D721Med (cell line): ENCODE measurements at regions not wholly inside any gene's neighbourhood (a gene's known extent, or its start where the extent isn't known, plus 50 kb on each side); places are given as distances from the start of the nearest gene placed in this dataset.
A peak's percentile ranks its signal among the peaks of the same experiment; 100 is the strongest.
"Not testable (repeated sequence)": the region's sequence is repeated elsewhere in the genome, so short reads cannot be mapped to it uniquely, and the experiment has no call there.

Experiments
- DNase-seq: peaks from one replicate; pipeline ENCODE4 v3.0.0; 2011; ENCODE audit warnings: low spot score; ENCODE audit not compliant: insufficient read length
- FAIRE-seq: peaks from 2 replicates; lab custom pipeline; 2011; peaks lifted over from hg19 to GRCh38; lab: Jason Lieb, UNC
- TF ChIP-seq, protein P1 (sequence below): IDR thresholded peaks from 2 replicates; pipeline ENCODE4 v1.5.1; 2012; ENCODE audit warnings: mild to moderate bottlenecking, control low read depth; ENCODE audit not compliant: insufficient read depth; ENCODE audit errors: missing control alignments

DNA sequence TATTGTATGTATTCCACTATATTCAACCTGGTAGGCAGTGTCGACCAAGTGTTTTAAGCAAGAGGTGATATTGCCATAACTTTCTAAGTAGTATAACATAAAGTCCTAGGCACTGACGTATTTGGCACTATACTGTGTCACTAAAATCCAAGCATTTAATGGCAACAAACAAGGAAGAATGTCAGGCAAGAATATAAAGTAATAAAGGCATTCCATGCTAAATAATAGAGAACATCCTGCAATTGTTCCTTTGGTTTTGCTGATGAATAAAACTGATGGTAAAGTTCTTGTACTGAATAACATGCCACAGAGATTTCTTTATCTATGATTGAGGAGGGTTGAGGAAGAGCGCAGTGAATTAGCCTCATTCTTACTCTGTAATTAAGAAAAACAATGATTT is 256.9 kb downstream of the HINT1 start:
- TF ChIP-seq, protein P1, sequence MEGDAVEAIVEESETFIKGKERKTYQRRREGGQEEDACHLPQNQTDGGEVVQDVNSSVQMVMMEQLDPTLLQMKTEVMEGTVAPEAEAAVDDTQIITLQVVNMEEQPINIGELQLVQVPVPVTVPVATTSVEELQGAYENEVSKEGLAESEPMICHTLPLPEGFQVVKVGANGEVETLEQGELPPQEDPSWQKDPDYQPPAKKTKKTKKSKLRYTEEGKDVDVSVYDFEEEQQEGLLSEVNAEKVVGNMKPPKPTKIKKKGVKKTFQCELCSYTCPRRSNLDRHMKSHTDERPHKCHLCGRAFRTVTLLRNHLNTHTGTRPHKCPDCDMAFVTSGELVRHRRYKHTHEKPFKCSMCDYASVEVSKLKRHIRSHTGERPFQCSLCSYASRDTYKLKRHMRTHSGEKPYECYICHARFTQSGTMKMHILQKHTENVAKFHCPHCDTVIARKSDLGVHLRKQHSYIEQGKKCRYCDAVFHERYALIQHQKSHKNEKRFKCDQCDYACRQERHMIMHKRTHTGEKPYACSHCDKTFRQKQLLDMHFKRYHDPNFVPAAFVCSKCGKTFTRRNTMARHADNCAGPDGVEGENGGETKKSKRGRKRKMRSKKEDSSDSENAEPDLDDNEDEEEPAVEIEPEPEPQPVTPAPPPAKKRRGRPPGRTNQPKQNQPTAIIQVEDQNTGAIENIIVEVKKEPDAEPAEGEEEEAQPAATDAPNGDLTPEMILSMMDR = no peak
- FAIRE-seq = no peak

DNA sequence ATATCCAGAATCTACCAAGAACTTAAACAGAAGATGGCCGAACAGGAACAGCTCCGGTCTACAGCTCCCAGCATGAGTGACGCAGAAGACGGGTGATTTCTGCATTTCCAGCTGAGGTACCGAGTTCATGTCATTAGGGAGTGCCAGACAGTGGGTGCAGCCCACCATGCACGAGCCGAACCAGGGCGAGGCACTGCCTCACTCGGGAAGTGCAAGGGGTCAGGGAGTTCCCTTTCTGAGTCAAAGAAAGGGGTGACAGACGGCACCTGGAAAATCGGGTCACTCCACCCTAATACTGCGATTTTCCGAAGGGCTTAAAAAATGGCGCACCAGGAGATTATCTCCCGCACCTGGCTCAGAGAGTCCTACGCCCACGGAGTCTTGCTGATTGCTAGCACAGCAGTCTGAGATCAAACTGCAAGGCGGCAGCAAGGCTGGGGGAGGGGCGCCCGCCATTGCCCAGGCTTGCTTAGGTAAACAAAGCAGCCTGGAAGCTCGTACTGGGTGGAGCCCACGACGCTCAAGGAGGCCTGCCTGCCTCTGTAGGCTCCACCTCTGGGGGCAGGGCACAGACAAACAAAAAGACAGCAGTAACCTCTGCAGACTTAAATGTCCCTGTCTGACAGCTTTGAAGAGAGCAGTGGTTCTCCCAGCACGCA is 267.4 kb downstream of the HINT1 start:
- not testable (repeated sequence) for DNase-seq, FAIRE-seq

More for the DNA sequence above, 256.9 kb downstream of the HINT1 start:
- DNase-seq = no peak

- DNase-seq, FAIRE-seq: not testable (repeated sequence)
Observed at GRCh38 chr5:130897181-130897536, 267.9 kb downstream of the HINT1 start.

- DNase-seq (no peak), FAIRE-seq (no peak)
- TF ChIP-seq, protein P1 = no peak
Observed at GRCh38 chr5:130896636-130897035, 268.4 kb downstream of the HINT1 start.

GRCh38 chr5:130893006-130893405 is 272.1 kb downstream of the HINT1 start:
- no peak for FAIRE-seq
- TF ChIP-seq, protein P1 = no peak
- DNase-seq = no peak

DNA sequence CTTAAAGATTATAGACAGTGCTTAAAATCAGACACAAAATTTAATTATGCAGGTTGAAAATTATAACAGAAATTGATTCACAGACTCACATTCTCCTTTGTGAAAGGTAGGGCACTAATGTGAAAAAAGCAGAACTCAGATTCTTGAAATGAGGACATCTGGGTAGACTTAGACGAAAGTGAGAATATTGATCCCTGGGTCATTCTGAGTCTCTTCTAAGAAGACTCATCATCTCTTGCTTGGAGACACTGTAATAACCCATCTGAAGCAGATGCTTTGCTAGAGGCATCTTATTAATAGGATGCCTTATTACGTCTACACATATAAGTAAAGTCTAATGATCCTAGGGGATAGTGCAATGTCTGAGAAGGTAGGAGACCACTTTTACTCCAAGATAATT is 274.4 kb downstream of the HINT1 start:
- TF ChIP-seq, protein P1 = no peak
- DNase-seq (no peak), FAIRE-seq (no peak)

- FAIRE-seq = peak; percentile 11
- DNase-seq = no peak
- TF ChIP-seq, protein P1 = no peak
Observed at GRCh38 chr5:130885691-130886090, 279.4 kb downstream of the HINT1 start.

GRCh38 chr5:130885027-130885426 is 280.0 kb downstream of the HINT1 start:
- TF ChIP-seq, protein P1 = no peak
- DNase-seq (no peak), FAIRE-seq (no peak)
